ENCODE measurements at regions not wholly inside any gene's neighbourhood (a gene's known extent, or its start where the extent isn't known, plus 50 kb on each side); places are given as distances from the start of the nearest gene placed in this dataset.

GRCh38 chr2:857937-858336, 92.7 kb upstream of the SNTG2 start:
- TF ChIP-seq CTCF (IDR thresholded peaks at IDR 0.05) (no peak), POLR2A (IDR thresholded peaks at IDR 0.05) (no peak)
